ENCODE measurements at regions not wholly inside any gene's neighbourhood (a gene's known extent, or its start where the extent isn't known, plus 50 kb on each side); places are given as distances from the start of the nearest gene placed in this dataset.

DNA sequence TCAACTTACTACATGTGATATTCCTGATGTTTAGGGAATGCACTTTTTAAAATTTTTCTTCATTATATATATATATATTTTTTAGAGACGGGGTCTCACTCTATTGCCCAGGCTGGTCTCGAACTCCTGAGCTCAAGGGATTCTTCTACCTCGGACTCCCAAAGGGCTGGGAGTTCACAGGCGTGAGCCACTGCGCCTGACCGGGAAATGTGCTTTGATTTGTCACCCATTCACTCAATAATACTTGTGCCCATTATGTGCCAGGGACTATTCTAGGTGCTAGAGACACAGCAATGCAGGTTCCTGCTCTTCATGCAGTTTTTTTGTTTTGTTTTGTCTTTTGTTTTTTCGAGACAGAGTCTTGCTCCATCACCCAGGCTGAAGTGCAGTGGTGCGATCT is 56.1 kb upstream of the INCENP start:
- H3K27ac ChIP-seq, result no peak overlapping the region
- TF ChIP-seq CTCF (IDR thresholded peaks at IDR 0.05), result no peak
- H3K36me3 ChIP-seq, result no peaks in the 10 kb centered on the region
- H3K4me1 ChIP-seq, result no peaks in the 10 kb centered on the region
- H3K9me3 ChIP-seq, result no peaks in the 10 kb centered on the region
- H3K27me3 ChIP-seq, result no peaks in the 10 kb centered on the region
- no peak overlapping the region for H3K4me3 ChIP-seq
- no peak for DNase-seq (ENCODE audit: low spot score)

DNA sequence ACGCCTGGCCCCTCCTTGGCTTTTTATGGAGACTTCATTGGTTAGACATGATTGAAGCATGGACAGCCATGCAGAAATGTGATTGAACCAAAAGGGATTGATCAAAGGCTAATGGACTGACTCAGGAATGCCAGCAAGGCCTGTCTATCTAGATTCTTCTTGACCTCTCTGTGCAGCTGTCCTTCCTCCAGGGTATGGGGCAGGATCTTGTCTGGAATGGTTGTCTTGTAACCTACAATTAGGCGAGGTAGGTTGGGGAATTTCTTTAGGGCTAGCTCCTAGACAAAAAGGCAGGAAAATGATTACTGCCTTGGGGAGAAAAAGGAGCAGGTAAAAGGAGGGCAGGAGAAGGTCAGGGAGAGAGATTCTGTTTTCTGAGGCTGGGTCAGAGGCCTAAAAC is 59.6 kb upstream of the INCENP start:
- TF ChIP-seq CTCF (IDR thresholded peaks at IDR 0.05), result no peak
- no peak for DNase-seq (ENCODE audit: low spot score)
- Histone ChIP-seq H3K4me3 (no peak overlapping the region), H3K27me3 (no peaks in the 10 kb centered on the region), H3K9me3 (no peaks in the 10 kb centered on the region), H3K36me3 (no peaks in the 10 kb centered on the region), H3K4me1 (no peaks in the 10 kb centered on the region), H3K27ac (no peak overlapping the region)

GRCh38 chr11:62062223-62062861 is 61.5 kb upstream of the INCENP start:
- TF ChIP-seq CTCF (IDR thresholded peaks at IDR 0.05), result no peak
- Histone ChIP-seq H3K27ac (no peak overlapping the region), H3K27me3 (no peaks in the 10 kb centered on the region), H3K36me3 (no peaks in the 10 kb centered on the region), H3K9me3 (no peaks in the 10 kb centered on the region), H3K4me3 (no peak overlapping the region), H3K4me1 (no peaks in the 10 kb centered on the region)
- no peak for DNase-seq (ENCODE audit: low spot score)

DNA sequence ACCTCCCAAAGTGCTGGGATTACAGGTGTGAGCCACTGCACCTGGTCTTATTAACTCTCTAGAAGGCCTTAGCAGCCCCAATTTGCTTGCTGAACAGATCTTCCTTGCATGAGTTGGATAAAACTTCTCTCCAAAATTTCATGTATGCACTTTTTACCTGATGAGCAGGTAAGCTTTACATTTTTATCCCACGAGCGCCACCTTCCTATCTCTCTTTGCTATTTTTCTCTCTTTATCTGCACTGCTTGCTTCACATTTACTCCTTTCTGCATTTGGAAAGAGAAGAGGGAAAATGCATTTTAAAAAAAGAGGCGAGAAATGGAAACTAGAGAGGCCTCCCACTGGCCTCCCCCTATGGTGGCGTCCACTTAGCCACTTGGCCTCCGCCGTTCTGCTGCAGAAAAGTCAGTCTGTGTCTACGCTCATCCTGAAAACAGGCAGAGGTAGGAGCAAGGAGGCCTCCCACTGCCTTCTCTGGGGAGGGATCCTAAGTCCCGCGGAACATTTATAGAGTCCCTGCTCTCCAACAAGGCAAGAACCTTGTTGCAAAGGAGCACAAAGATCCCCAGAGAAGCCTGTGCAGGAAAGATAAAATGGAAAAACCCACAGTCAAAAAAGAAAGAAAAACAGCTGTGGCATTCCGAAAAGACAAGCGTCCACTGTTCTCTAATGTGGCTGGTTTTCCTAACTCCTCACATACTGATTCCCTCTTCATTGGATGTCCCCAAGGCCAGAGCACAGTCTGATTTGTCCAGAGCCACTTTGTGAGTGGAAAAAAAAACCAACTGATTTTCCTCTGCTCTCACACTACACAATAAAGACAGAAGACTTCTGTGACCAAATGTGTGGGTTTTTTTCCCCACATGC is 62.2 kb upstream of the INCENP start:
- Histone ChIP-seq H3K4me1 (no peaks in the 10 kb centered on the region), H3K9me3 (no peaks in the 10 kb centered on the region), H3K36me3 (no peaks in the 10 kb centered on the region), H3K4me3 (no peak overlapping the region), H3K27me3 (no peaks in the 10 kb centered on the region), H3K27ac (no peak overlapping the region)
- no peak for DNase-seq (ENCODE audit: low spot score)
- TF ChIP-seq CTCF (IDR thresholded peaks at IDR 0.05), result no peak

DNA sequence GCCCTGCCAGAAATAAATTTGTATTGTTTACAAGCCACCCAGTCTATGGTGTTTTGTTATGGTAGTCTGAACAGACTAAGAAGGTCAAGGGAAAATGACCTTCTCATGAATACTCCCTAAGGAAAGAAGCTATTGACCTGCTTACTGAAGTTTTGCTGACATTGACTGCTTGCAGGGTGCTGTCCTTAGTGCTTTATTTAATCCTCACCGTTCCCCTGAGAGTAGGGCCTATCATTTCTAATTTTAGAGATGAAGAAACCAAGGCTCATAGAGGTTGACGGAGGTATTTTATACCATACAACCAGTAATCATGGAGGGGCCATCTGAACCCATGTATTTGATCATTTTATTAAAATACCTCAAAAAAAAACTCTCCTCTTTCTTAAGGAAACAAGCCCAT is 66.7 kb upstream of the INCENP start:
- H3K27ac ChIP-seq, result no peak overlapping the region
- DNase-seq (ENCODE audit: low spot score), result no peak
- no peak for TF ChIP-seq CTCF (IDR thresholded peaks at IDR 0.05)
- no peaks in the 10 kb centered on the region for H3K27me3 ChIP-seq
- H3K4me1 ChIP-seq, result no peaks in the 10 kb centered on the region
- H3K9me3 ChIP-seq, result no peaks in the 10 kb centered on the region
- H3K36me3 ChIP-seq, result no peaks in the 10 kb centered on the region
- H3K4me3 ChIP-seq, result no peak overlapping the region

Measured in right atrium auricular region (tissue), 2 donors.